H9 (cell line): ENCODE measurements at regions not wholly inside any gene's neighbourhood (a gene's known extent, or its start where the extent isn't known, plus 50 kb on each side); places are given as distances from the start of the nearest gene placed in this dataset.

Experiments used
- DNase-seq: peaks from one replicate; pipeline ENCODE4 v3.0.0-alpha.2; 2017
- H2AFZ ChIP-seq: one replicate; pipeline ENCODE4 v1.6.1; 2013; ENCODE audit warnings: mild to moderate bottlenecking, low read length, control low read depth, moderate library complexity
- H2AK5ac ChIP-seq: 2 replicates; pipeline ENCODE4 v1.6.1; 2013; ENCODE audit warnings: low read length, control low read depth, mixed read lengths; ENCODE audit not compliant: insufficient read length
- H2BK120ac ChIP-seq: one replicate; pipeline ENCODE4 v1.6.1; 2013; ENCODE audit warnings: low read depth, mild to moderate bottlenecking, low read length, control low read depth, inconsistent platforms; ENCODE audit not compliant: poor library complexity, severe bottlenecking
- H2BK12ac ChIP-seq: 2 replicates; pipeline ENCODE4 v1.6.1; 2013; ENCODE audit warnings: low read length, control low read depth, mixed read lengths, low read depth; ENCODE audit not compliant: insufficient read length
- H2BK15ac ChIP-seq: 2 replicates; pipeline ENCODE4 v1.6.1; 2013; ENCODE audit warnings: low read depth, low read length, control low read depth
- H2BK20ac ChIP-seq: one replicate; pipeline ENCODE4 v1.6.1; 2013; ENCODE audit warnings: low read depth, mild to moderate bottlenecking, low read length, control low read depth, inconsistent platforms; ENCODE audit not compliant: poor library complexity, severe bottlenecking
- H2BK5ac ChIP-seq: 2 replicates; pipeline ENCODE4 v1.6.1; 2013; ENCODE audit warnings: low read length, control low read depth, mixed read lengths; ENCODE audit not compliant: insufficient read length
- H3K14ac ChIP-seq: 2 replicates; pipeline ENCODE4 v1.6.1; 2013; ENCODE audit warnings: low read length, control low read depth; ENCODE audit not compliant: insufficient read depth
- H3K18ac ChIP-seq: 2 replicates; pipeline ENCODE4 v1.6.1; 2013; ENCODE audit warnings: low read depth, mild to moderate bottlenecking, mixed read lengths, low read length, control low read depth; ENCODE audit not compliant: insufficient read length
- H3K23ac ChIP-seq: 2 replicates; pipeline ENCODE4 v1.6.1; 2013; ENCODE audit warnings: low read length, control low read depth, mixed read lengths, low read depth; ENCODE audit not compliant: insufficient read length
- H3K23me2 ChIP-seq: 2 replicates; pipeline ENCODE4 v1.6.1; 2013; ENCODE audit warnings: low read depth, mild to moderate bottlenecking, mixed read lengths, low read length, control low read depth; ENCODE audit not compliant: insufficient read length, poor library complexity, severe bottlenecking
- H3K27ac ChIP-seq: 2 replicates; pipeline ENCODE4 v1.5.1; 2013; ENCODE audit warnings: low read length, control low read depth, mixed read lengths, low read depth; ENCODE audit not compliant: insufficient read length
- H3K27me3 ChIP-seq: 2 replicates; pipeline ENCODE4 v1.6.1; 2013; ENCODE audit warnings: low read length, control low read depth, inconsistent platforms; ENCODE audit not compliant: insufficient read depth
- H3K4ac ChIP-seq: 2 replicates; pipeline ENCODE4 v1.6.1; 2013; ENCODE audit warnings: low read depth, mild to moderate bottlenecking, control low read depth, inconsistent platforms, low read length, moderate library complexity
- H3K4me1 ChIP-seq: 2 replicates; pipeline ENCODE4 v1.6.1; 2013; ENCODE audit warnings: low read length, control low read depth, inconsistent platforms; ENCODE audit not compliant: insufficient read depth
- H3K4me2 ChIP-seq: 2 replicates; pipeline ENCODE4 v1.6.1; 2013; ENCODE audit warnings: low read length, control low read depth, mixed read lengths; ENCODE audit not compliant: insufficient read length, insufficient read depth
- H3K56ac ChIP-seq: 2 replicates; pipeline ENCODE4 v1.6.1; 2013; ENCODE audit warnings: low read depth, mild to moderate bottlenecking, mixed read lengths, low read length, control low read depth; ENCODE audit not compliant: insufficient read length
- H3K79me1 ChIP-seq: 2 replicates; pipeline ENCODE4 v1.6.1; 2013; ENCODE audit warnings: low read depth, mild to moderate bottlenecking, moderate library complexity, low read length, control low read depth, inconsistent platforms; ENCODE audit not compliant: insufficient read depth, poor library complexity, severe bottlenecking
- H3K79me2 ChIP-seq: 2 replicates; pipeline ENCODE4 v1.6.1; 2013; ENCODE audit warnings: low read length, control low read depth, inconsistent platforms; ENCODE audit not compliant: insufficient read depth
- H3K9ac ChIP-seq: 2 replicates; pipeline ENCODE4 v1.6.1; 2013; ENCODE audit warnings: low read length, control low read depth, mixed read lengths; ENCODE audit not compliant: insufficient read length; ENCODE audit errors: extremely low read depth
- H3K9me3 ChIP-seq: one replicate; pipeline ENCODE4 v1.6.1; 2013; ENCODE audit warnings: low read depth, low read length, inconsistent platforms; ENCODE audit not compliant: control insufficient read depth
- H3T11ph ChIP-seq: one replicate; pipeline ENCODE4 v1.6.1; 2013; ENCODE audit warnings: mild to moderate bottlenecking, low read length, control low read depth, inconsistent platforms
- H4K20me1 ChIP-seq: one replicate; pipeline ENCODE4 v1.6.1; 2013; ENCODE audit not compliant: control insufficient read depth, insufficient read length, insufficient read depth
- H4K5ac ChIP-seq: 2 replicates; pipeline ENCODE4 v1.6.1; 2013; ENCODE audit warnings: low read depth, mild to moderate bottlenecking, mixed read lengths, low read length, control low read depth; ENCODE audit not compliant: insufficient read length
- H4K8ac ChIP-seq: replicated peaks from 2 replicates; pipeline ENCODE4 v1.6.1; 2013; ENCODE audit warnings: low read length, control low read depth, mixed read lengths, low read depth; ENCODE audit not compliant: insufficient read length
- H4K91ac ChIP-seq: 2 replicates; pipeline ENCODE4 v1.6.1; 2013; ENCODE audit warnings: low read depth, mild to moderate bottlenecking, moderate library complexity, mixed read lengths, low read length, control low read depth; ENCODE audit not compliant: insufficient read length
- H3K27ac Mint-ChIP-seq, 3 experiments: 2 replicates in 2 of 3; 3 replicates in 1 of 3; pipeline ENCODE4 v1.8.0; 2020 to 2021; ENCODE audit warnings: mixed read lengths in 3 of 3, mild to moderate bottlenecking in 1 of 3, moderate library complexity in 1 of 3
- H3K27me3 Mint-ChIP-seq: 2 replicates; pipeline ENCODE4 v1.8.0; 2021; ENCODE audit warnings: low read depth, mild to moderate bottlenecking, moderate library complexity, mixed read lengths
- H3K36me3 Mint-ChIP-seq, 3 experiments: 2 replicates in 2 of 3; 3 replicates in 1 of 3; pipeline ENCODE4 v1.8.0; 2020 to 2021; ENCODE audit warnings: low read depth in 3 of 3, mixed read lengths in 3 of 3; ENCODE audit not compliant: insufficient read depth in 1 of 3
- H3K4me1 Mint-ChIP-seq, 2 experiments: 2 replicates each; pipeline ENCODE4 v1.8.0; 2020; ENCODE audit warnings: mixed read lengths in 2 of 2
- H3K4me3 Mint-ChIP-seq, 2 experiments: 2 replicates in 1 of 2; 3 replicates in 1 of 2; pipeline ENCODE4 v1.8.0; 2020 to 2021; ENCODE audit warnings: mild to moderate bottlenecking in 2 of 2, mixed read lengths in 2 of 2, moderate library complexity in 1 of 2
- H3K9me3 Mint-ChIP-seq, 2 experiments: 2 replicates in 1 of 2; 3 replicates in 1 of 2; pipeline ENCODE4 v1.8.0; 2020; ENCODE audit warnings: mild to moderate bottlenecking in 2 of 2, mixed read lengths in 2 of 2, moderate library complexity in 1 of 2
- WGBS: extraction: QIAGEN DNeasy Blood & Tissue Kit; methylation state at CpG from one replicate; pipeline ENCODE4 v1.1.7; 2013; ENCODE audit warnings: missing lambda C conversion rate, low lambda C conversion rate, mixed read lengths; ENCODE audit not compliant: insufficient read length; ENCODE audit errors: extremely low coverage; 5-methylcytosine and 5-hydroxymethylcytosine counted together
- TF ChIP-seq, protein P1 (sequence below): fragments of 200-600 bp; sonication (generic); conservative IDR thresholded peaks from 3 replicates; pipeline ENCODE4 v1.8.0; 2021; ENCODE audit warnings: antibody characterized with exemption, mild to moderate bottlenecking

- Mint-ChIP-seq H3K4me3 (no peak overlapping the region), H3K27me3 (no peaks in the 10 kb centered on the region), H3K9me3 (no peaks in the 10 kb centered on the region; a peak in 1 of 5 replicates), H3K4me1 (peaks cover 11 to 14% of the 10 kb centered on the region in 2 experiments), H3K27ac (no peak overlapping the region; a peak in 1 of 7 replicates), H3K36me3 (no peaks in the 10 kb centered on the region)
- H4K20me1 ChIP-seq: no peaks in the 10 kb centered on the region
- no peak overlapping the region for H2BK15ac ChIP-seq
- H3K9ac ChIP-seq: no peak overlapping the region
- no peak overlapping the region for H4K5ac ChIP-seq
- no peak overlapping the region for H4K8ac ChIP-seq
- no peak overlapping the region for H3K23ac ChIP-seq
- H3K79me1 ChIP-seq: no peaks in the 10 kb centered on the region
- no peak overlapping the region for H3K4me2 ChIP-seq
- WGBS: no CpG with 5 or more reads among the region's 4 CpGs
- H3T11ph ChIP-seq: no peak overlapping the region
- H3K27me3 ChIP-seq: no peaks in the 10 kb centered on the region
- no peak overlapping the region for H2BK5ac ChIP-seq
- H3K79me2 ChIP-seq: no peaks in the 10 kb centered on the region
- no peak overlapping the region for H3K18ac ChIP-seq
- no peak overlapping the region for H4K91ac ChIP-seq
- no peaks in the 10 kb centered on the region for H3K23me2 ChIP-seq
- H2AFZ ChIP-seq: no peak overlapping the region
- no peak overlapping the region for H2BK12ac ChIP-seq
- no peak overlapping the region for H3K56ac ChIP-seq
- H3K4ac ChIP-seq: no peak overlapping the region
- H3K4me1 ChIP-seq: no peaks in the 10 kb centered on the region
- no peak overlapping the region for H3K27ac ChIP-seq
- H2AK5ac ChIP-seq: no peak overlapping the region
- no peak overlapping the region for H3K14ac ChIP-seq
- TF ChIP-seq, protein P1, sequence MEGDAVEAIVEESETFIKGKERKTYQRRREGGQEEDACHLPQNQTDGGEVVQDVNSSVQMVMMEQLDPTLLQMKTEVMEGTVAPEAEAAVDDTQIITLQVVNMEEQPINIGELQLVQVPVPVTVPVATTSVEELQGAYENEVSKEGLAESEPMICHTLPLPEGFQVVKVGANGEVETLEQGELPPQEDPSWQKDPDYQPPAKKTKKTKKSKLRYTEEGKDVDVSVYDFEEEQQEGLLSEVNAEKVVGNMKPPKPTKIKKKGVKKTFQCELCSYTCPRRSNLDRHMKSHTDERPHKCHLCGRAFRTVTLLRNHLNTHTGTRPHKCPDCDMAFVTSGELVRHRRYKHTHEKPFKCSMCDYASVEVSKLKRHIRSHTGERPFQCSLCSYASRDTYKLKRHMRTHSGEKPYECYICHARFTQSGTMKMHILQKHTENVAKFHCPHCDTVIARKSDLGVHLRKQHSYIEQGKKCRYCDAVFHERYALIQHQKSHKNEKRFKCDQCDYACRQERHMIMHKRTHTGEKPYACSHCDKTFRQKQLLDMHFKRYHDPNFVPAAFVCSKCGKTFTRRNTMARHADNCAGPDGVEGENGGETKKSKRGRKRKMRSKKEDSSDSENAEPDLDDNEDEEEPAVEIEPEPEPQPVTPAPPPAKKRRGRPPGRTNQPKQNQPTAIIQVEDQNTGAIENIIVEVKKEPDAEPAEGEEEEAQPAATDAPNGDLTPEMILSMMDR: no peak
- DNase-seq: no peak
- no peak overlapping the region for H2BK120ac ChIP-seq
- H2BK20ac ChIP-seq: no peak overlapping the region
- H3K9me3 ChIP-seq: no peaks in the 10 kb centered on the region
Measured at GRCh38 chr7:3214090-3214413, 87.0 kb upstream of the SDK1 start.
